OCI-LY3 (cell line): ENCODE measurements at regions not wholly inside any gene's neighbourhood (a gene's known extent, or its start where the extent isn't known, plus 50 kb on each side); places are given as distances from the start of the nearest gene placed in this dataset.

ENCODE experiments used
- CTCF ChIP-seq: fragments of 200-600, 300-600 bp; sonication (generic); IDR thresholded peaks from 2 replicates; pipeline ENCODE4 v1.5.1; 2014; ENCODE audit warnings: antibody characterized with exemption, low read length, low read depth
- EZH2phosphoT487 ChIP-seq: fragments of 200-600 bp; shearing (Covaris generic); IDR thresholded peaks from 2 replicates; pipeline ENCODE4 v1.6.1; 2018; ENCODE audit warnings: antibody characterized with exemption, mixed run types, low read depth

GRCh38 chr6:137977814-137978213 lies 110.8 kb downstream of the TNFAIP3 start:
- TF ChIP-seq CTCF (no peak), EZH2phosphoT487 (no peak)
